ENCODE measurements at regions not wholly inside any gene's neighbourhood (a gene's known extent, or its start where the extent isn't known, plus 50 kb on each side); places are given as distances from the start of the nearest gene placed in this dataset.

- Histone ChIP-seq H3K36me3 (replicated peaks in 1 of 2; ENCODE audit: control extremely low read depth in 1 of 2, control insufficient read depth in 1 of 2, extremely low read depth in 1 of 2, insufficient read depth in 2 of 2, low read length in 1 of 2) (no peaks in the 10 kb centered on the region), H3K9me3 (ENCODE audit: control extremely low read depth in 1 of 3, control insufficient read depth in 2 of 3, insufficient read depth in 1 of 3, low read length in 2 of 3) (peaks cover 0 to 15% (median 1%) of the 10 kb centered on the region in 3 donors), H3K27me3 (replicated peaks in 1 of 4; ENCODE audit: control extremely low read depth in 1 of 4, control insufficient read depth in 3 of 4, insufficient read depth in 4 of 4, low read length in 3 of 4) (no peaks in the 10 kb centered on the region), H3K4me3 (ENCODE audit: control extremely low read depth in 1 of 5, extremely low read depth in 1 of 5, insufficient read depth in 1 of 5, low read depth in 2 of 5, low read length in 4 of 5) (no peak overlapping the region), H3K27ac (ENCODE audit: low read length in 2 of 2) (no peak overlapping the region), H3K4me1 (ENCODE audit: control insufficient read depth in 2 of 2, insufficient read depth in 2 of 2, low read length in 2 of 2) (no peaks in the 10 kb centered on the region), H2AFZ (ENCODE audit: insufficient read depth, low read depth, low read length, poor library complexity, severe bottlenecking) (no peak overlapping the region), H4K20me1 (ENCODE audit: control insufficient read depth, insufficient read depth, low read length, poor library complexity, severe bottlenecking) (no peaks in the 10 kb centered on the region), H3K79me2 (ENCODE audit: control insufficient read depth, insufficient read depth, low read length) (no peaks in the 10 kb centered on the region), H3K4me2 (replicated peaks; ENCODE audit: low read depth, low read length, poor library complexity, severe bottlenecking) (no peak overlapping the region), H3K9ac (ENCODE audit: low read length) (no peak overlapping the region)
- Mint-ChIP-seq H3K9me3 (ENCODE audit: insufficient read depth) (peaks cover 2% of the 10 kb centered on the region), H3K27me3 (no peaks in the 10 kb centered on the region), H3K4me1 (no peaks in the 10 kb centered on the region), H3K27ac (no peak overlapping the region), H3K4me3 (no peak overlapping the region)
- DNase-seq (no peak), ATAC-seq (ENCODE audit: low read depth) (no peak)
- no peak for TF ChIP-seq EZH2 (IDR thresholded peaks at IDR 0.05; ENCODE audit: borderline replicate concordance, insufficient read depth, low read depth, low read length, poor library complexity, severe bottlenecking)
- intact Hi-C loops (cut with micrococcal nuclease) = no loop called here
- POLR2A ChIA-PET = no interaction called here
- CTCF ChIA-PET = no interaction called here
- 94% methylated on average over 9 of the region's 9 CpGs for WGBS (ENCODE audit: insufficient coverage)
Measured at GRCh38 chr13:85431720-85432119, 367.5 kb downstream of the SLITRK6 start.

- H3K9me3 ChIP-seq (ENCODE audit: control extremely low read depth in 1 of 3, control insufficient read depth in 2 of 3, insufficient read depth in 1 of 3, low read length in 2 of 3) = peaks cover 0 to 15% (median 1%) of the 10 kb centered on the region in 3 donors
- intact Hi-C loops (cut with micrococcal nuclease) = no loop called here
- H3K4me1 Mint-ChIP-seq = no peaks in the 10 kb centered on the region
Measured at GRCh38 chr13:85430216-85430794, 368.9 kb downstream of the SLITRK6 start.

More at GRCh38 chr13:85430216-85430794, 368.9 kb downstream of the SLITRK6 start:
- Histone ChIP-seq H3K4me2 (replicated peaks; ENCODE audit: low read depth, low read length, poor library complexity, severe bottlenecking) (no peak overlapping the region), H2AFZ (ENCODE audit: insufficient read depth, low read depth, low read length, poor library complexity, severe bottlenecking) (no peak overlapping the region), H3K9ac (ENCODE audit: low read length) (no peak overlapping the region), H3K27me3 (replicated peaks in 1 of 4; ENCODE audit: control extremely low read depth in 1 of 4, control insufficient read depth in 3 of 4, insufficient read depth in 4 of 4, low read length in 3 of 4) (no peaks in the 10 kb centered on the region), H3K4me1 (ENCODE audit: control insufficient read depth in 2 of 2, insufficient read depth in 2 of 2, low read length in 2 of 2) (no peaks in the 10 kb centered on the region), H3K4me3 (ENCODE audit: control extremely low read depth in 1 of 5, extremely low read depth in 1 of 5, insufficient read depth in 1 of 5, low read depth in 2 of 5, low read length in 4 of 5) (no peak overlapping the region), H4K20me1 (ENCODE audit: control insufficient read depth, insufficient read depth, low read length, poor library complexity, severe bottlenecking) (no peaks in the 10 kb centered on the region), H3K79me2 (ENCODE audit: control insufficient read depth, insufficient read depth, low read length) (no peaks in the 10 kb centered on the region), H3K27ac (ENCODE audit: low read length in 2 of 2) (no peak overlapping the region), H3K36me3 (replicated peaks in 1 of 2; ENCODE audit: control extremely low read depth in 1 of 2, control insufficient read depth in 1 of 2, extremely low read depth in 1 of 2, insufficient read depth in 2 of 2, low read length in 1 of 2) (no peaks in the 10 kb centered on the region)
- no peak overlapping the region for H3K4me3 Mint-ChIP-seq
- TF ChIP-seq EZH2 (IDR thresholded peaks at IDR 0.05; ENCODE audit: borderline replicate concordance, insufficient read depth, low read depth, low read length, poor library complexity, severe bottlenecking) = no peak
- TF ChIP-seq CTCF (IDR thresholded peaks at IDR 0.05) = no peak
- no peak overlapping the region for H3K27ac Mint-ChIP-seq
- ChIA-PET CTCF (no interaction called here), POLR2A (no interaction called here)
- H3K9me3 Mint-ChIP-seq (ENCODE audit: insufficient read depth) = peaks cover 1% of the 10 kb centered on the region
- no peak for DNase-seq
- WGBS (ENCODE audit: insufficient coverage) = 73% methylated on average over 1 of the region's 1 CpG
- no peak for ATAC-seq (ENCODE audit: low read depth)
- H3K27me3 Mint-ChIP-seq = no peaks in the 10 kb centered on the region

Measured in B cell (primary cell).